Natural killer cell (primary cell): ENCODE measurements at regions not wholly inside any gene's neighbourhood (a gene's known extent, or its start where the extent isn't known, plus 50 kb on each side); places are given as distances from the start of the nearest gene placed in this dataset.

ENCODE experiments used
- ATAC-seq, 3 donors: fragments of 150-1000 bp in 2 of 3; fragments of 200-7000 bp in 1 of 3; cut with Tn5 transposase; 1 replicate in 1 of 3; 2 replicates in 2 of 3; pipeline ENCODE4 v1.10.0; 2021; ENCODE audit warnings: mild to moderate bottlenecking in 2 of 3, moderate library complexity in 2 of 3
- DNase-seq, 2 donors: peaks; one replicate each; pipeline versions ENCODE4 v3.0.0 to v3.0.0-alpha.2; 2013 to 2021; ENCODE audit warnings: mixed read lengths in 1 of 2
- H3K27ac ChIP-seq: one replicate; pipeline ENCODE4 v1.5.1; 2013; ENCODE audit warnings: mild to moderate bottlenecking, low read length
- H3K27me3 ChIP-seq: one replicate; pipeline ENCODE4 v1.6.1; 2013; ENCODE audit warnings: low read length; ENCODE audit not compliant: control insufficient read depth, insufficient read depth
- H3K36me3 ChIP-seq: one replicate; pipeline ENCODE4 v1.6.1; 2013; ENCODE audit warnings: low read length; ENCODE audit not compliant: control insufficient read depth, insufficient read depth
- H3K4me1 ChIP-seq: one replicate; pipeline ENCODE4 v1.6.1; 2013; ENCODE audit warnings: low read length; ENCODE audit not compliant: control insufficient read depth, insufficient read depth
- H3K4me3 ChIP-seq: one replicate; pipeline ENCODE4 v1.5.1; 2013; ENCODE audit warnings: low read length
- H3K9me3 ChIP-seq: one replicate; pipeline ENCODE4 v1.6.1; 2013; ENCODE audit warnings: low read length; ENCODE audit not compliant: control insufficient read depth, insufficient read depth
- H3K27ac Mint-ChIP-seq, 2 donors: one replicate each; pipeline ENCODE4 v1.8.0; 2022; ENCODE audit warnings: mild to moderate bottlenecking in 2 of 2, mixed read lengths in 2 of 2, moderate library complexity in 1 of 2
- H3K27me3 Mint-ChIP-seq, 2 donors: one replicate each; pipeline ENCODE4 v1.8.0; 2022; ENCODE audit warnings: low read depth in 2 of 2, mixed read lengths in 2 of 2
- H3K36me3 Mint-ChIP-seq: one replicate; pipeline ENCODE4 v1.8.0; 2022; ENCODE audit warnings: mixed read lengths
- H3K4me1 Mint-ChIP-seq, 2 donors: one replicate each; pipeline ENCODE4 v1.8.0; 2022; ENCODE audit warnings: mixed read lengths in 2 of 2
- H3K4me3 Mint-ChIP-seq: one replicate; pipeline ENCODE4 v1.8.0; 2022; ENCODE audit warnings: mild to moderate bottlenecking, moderate library complexity, mixed read lengths
- H3K9me3 Mint-ChIP-seq, 2 donors: one replicate each; pipeline ENCODE4 v1.8.0; 2022; ENCODE audit warnings: mixed read lengths in 2 of 2
- CTCF ChIP-seq: fragments of 200-600 bp; IDR thresholded peaks from one replicate; pipeline ENCODE4 v1.8.0; 2022; ENCODE audit warnings: antibody characterized with exemption
- WGBS: methylation state at CpG from one replicate; pipeline ENCODE4 v1.1.7; 2013; ENCODE audit warnings: missing lambda C conversion rate; ENCODE audit not compliant: insufficient coverage; 5-methylcytosine and 5-hydroxymethylcytosine counted together
- intact Hi-C: fragments of 100-400 bp; cut with micrococcal nuclease; formaldehyde crosslinking; loops from one replicate; pipeline ENCODE4 v1.14.2; 2022

- H3K27me3 ChIP-seq: no peaks in the 10 kb centered on the region
- TF ChIP-seq CTCF: no peak
- no peak overlapping the region for H3K27ac ChIP-seq
- peaks cover 7 to 19% of the 10 kb centered on the region in 2 donors for H3K27me3 Mint-ChIP-seq
- DNase-seq (no peak), ATAC-seq (no peak)
- no peak overlapping the region for H3K4me3 Mint-ChIP-seq
- no peak overlapping the region for H3K27ac Mint-ChIP-seq
- H3K9me3 ChIP-seq: no peaks in the 10 kb centered on the region
- no peaks in the 10 kb centered on the region for H3K4me1 Mint-ChIP-seq
- no peak overlapping the region for H3K4me3 ChIP-seq
- no peaks in the 10 kb centered on the region for H3K9me3 Mint-ChIP-seq
- H3K36me3 Mint-ChIP-seq: no peaks in the 10 kb centered on the region
- no peaks in the 10 kb centered on the region for H3K36me3 ChIP-seq
- H3K4me1 ChIP-seq: no peaks in the 10 kb centered on the region
- WGBS: 49% methylated on average over 19 of the region's 20 CpGs
- intact Hi-C loops: no loop called here
Observed at GRCh38 chr16:54447576-54448440, 161.2 kb upstream of the IRX3 start.

GRCh38 chr16:54446639-54447038, 160.1 kb upstream of the IRX3 start:
- no peaks in the 10 kb centered on the region for H3K4me1 Mint-ChIP-seq
- H3K9me3 Mint-ChIP-seq: no peaks in the 10 kb centered on the region
- Histone ChIP-seq H3K27ac (no peak overlapping the region), H3K4me1 (no peaks in the 10 kb centered on the region), H3K27me3 (no peaks in the 10 kb centered on the region), H3K4me3 (no peak overlapping the region), H3K36me3 (no peaks in the 10 kb centered on the region), H3K9me3 (no peaks in the 10 kb centered on the region)
- TF ChIP-seq CTCF: no peak
- no peak overlapping the region for H3K4me3 Mint-ChIP-seq
- DNase-seq (no peak), ATAC-seq (no peak)
- intact Hi-C loops: no loop called here
- no peaks in the 10 kb centered on the region for H3K36me3 Mint-ChIP-seq
- no peak overlapping the region for H3K27ac Mint-ChIP-seq
- 91% methylated on average over 10 of the region's 10 CpGs for WGBS
- peaks cover 7 to 18% of the 10 kb centered on the region in 2 donors for H3K27me3 Mint-ChIP-seq

- Mint-ChIP-seq H3K9me3 (no peaks in the 10 kb centered on the region), H3K27me3 (peaks cover 7 to 10% of the 10 kb centered on the region in 2 donors), H3K4me3 (no peak overlapping the region), H3K4me1 (no peaks in the 10 kb centered on the region), H3K36me3 (no peaks in the 10 kb centered on the region), H3K27ac (no peak overlapping the region)
- Histone ChIP-seq H3K4me3 (no peak overlapping the region), H3K36me3 (no peaks in the 10 kb centered on the region), H3K27me3 (no peaks in the 10 kb centered on the region), H3K27ac (no peak overlapping the region), H3K4me1 (no peaks in the 10 kb centered on the region), H3K9me3 (no peaks in the 10 kb centered on the region)
- DNase-seq (no peak), ATAC-seq (no peak)
- no CpG with 5 or more reads among the region's 1 CpG for WGBS
- intact Hi-C loops: no loop called here
- TF ChIP-seq CTCF: no peak
Observed at GRCh38 chr16:54444851-54445458, 158.4 kb upstream of the IRX3 start.
